ENCODE measurements at regions not wholly inside any gene's neighbourhood (a gene's known extent, or its start where the extent isn't known, plus 50 kb on each side); places are given as distances from the start of the nearest gene placed in this dataset.
"Not testable (repeated sequence)": the region's sequence is repeated elsewhere in the genome, so short reads cannot be mapped to it uniquely, and the experiment has no call there.

GRCh38 chr6:87755708-87756671 is 54.0 kb upstream of the AKIRIN2 start:
- DNase-seq: no peak

DNA sequence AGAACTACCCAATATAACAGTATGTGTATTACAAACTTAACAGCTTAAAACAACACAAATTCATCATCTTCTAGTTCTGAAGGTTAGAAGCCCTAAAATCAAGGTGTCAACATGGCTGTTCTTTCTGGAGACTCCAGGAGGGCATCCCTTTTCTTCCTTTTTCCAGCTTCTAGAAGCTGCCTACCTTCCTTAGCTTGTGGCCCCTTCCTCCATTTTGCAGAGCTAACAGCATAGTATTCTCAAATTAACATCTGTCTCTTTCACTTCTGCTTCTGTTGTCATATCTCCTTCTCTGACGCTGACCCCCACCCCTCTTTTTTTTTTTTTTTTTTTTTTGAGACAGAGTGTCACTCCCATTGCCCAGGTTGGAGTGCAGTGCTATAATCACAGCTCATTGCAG is 52.8 kb upstream of the AKIRIN2 start:
- DNase-seq: no peak

- DNase-seq: no peak
Measured at GRCh38 chr6:87753131-87753685, 51.2 kb upstream of the AKIRIN2 start.

GRCh38 chr6:87752503-87752902 is 50.5 kb upstream of the AKIRIN2 start:
- not testable (repeated sequence) for DNase-seq
